Aorta (tissue), 5 donors: ENCODE measurements at regions not wholly inside any gene's neighbourhood (a gene's known extent, or its start where the extent isn't known, plus 50 kb on each side); places are given as distances from the start of the nearest gene placed in this dataset.

Experiments used
- ATAC-seq: fragments of 200-7000 bp; cut with Tn5 transposase; one replicate; pipeline ENCODE4 v1.9.1; 2022; ENCODE audit warnings: moderate library complexity; ENCODE audit not compliant: low FRiP score
- DNase-seq, 2 donors: peaks; one replicate each; pipeline ENCODE4 v3.0.0-alpha.2; 2020
- H3K27ac ChIP-seq, 2 donors: one replicate each; pipeline ENCODE4 v1.5.1; 2013; ENCODE audit warnings: low read length in 2 of 2, mild to moderate bottlenecking in 2 of 2, moderate library complexity in 2 of 2, control low read depth in 1 of 2, inconsistent platforms in 1 of 2, low read depth in 1 of 2
- H3K27me3 ChIP-seq, 2 donors: one replicate each; pipeline ENCODE4 v1.6.1; 2013; ENCODE audit warnings: control low read depth in 1 of 2, low read length in 1 of 2, mild to moderate bottlenecking in 1 of 2, moderate library complexity in 1 of 2; ENCODE audit not compliant: insufficient read depth in 2 of 2, control insufficient read depth in 1 of 2
- H3K36me3 ChIP-seq, 2 donors: one replicate each; pipeline ENCODE4 v1.6.1; 2013; ENCODE audit warnings: control low read depth in 1 of 2, low read length in 1 of 2, mild to moderate bottlenecking in 1 of 2; ENCODE audit not compliant: insufficient read depth in 2 of 2, control insufficient read depth in 1 of 2
- H3K4me1 ChIP-seq, 2 donors: one replicate each; pipeline ENCODE4 v1.6.1; 2013; ENCODE audit warnings: low read length in 2 of 2, control low read depth in 1 of 2, mild to moderate bottlenecking in 1 of 2, moderate library complexity in 1 of 2; ENCODE audit not compliant: insufficient read depth in 2 of 2, control insufficient read depth in 1 of 2
- H3K4me3 ChIP-seq, 2 donors: one replicate each; pipeline ENCODE4 v1.5.1; 2013; ENCODE audit warnings: low read length in 2 of 2, control low read depth in 1 of 2, mild to moderate bottlenecking in 1 of 2
- H3K9me3 ChIP-seq: one replicate; pipeline ENCODE4 v1.6.1; 2013; ENCODE audit warnings: mild to moderate bottlenecking, low read length; ENCODE audit not compliant: control insufficient read depth
- WGBS, 2 donors: extraction: QIAGEN DNeasy Blood & Tissue Kit; methylation state at CpG; one replicate each; pipeline ENCODE4 v1.1.7; 2013; 5-methylcytosine and 5-hydroxymethylcytosine counted together
- intact Hi-C, 2 donors: fragments of 100-400 bp; cut with DNase I; formaldehyde crosslinking; loops; one replicate each; pipeline versions ENCODE4 v1.14.2 to v1.15.0; 2022
- donor health status: healthy with polysubstance abuse.
- donor health status: Bipolar disorder and iron deficiency.
- donor health status: DM: no; HTN: no; CAD: no.
- donor health status: DM: no; HTN: no; CAD: no.
- donor health status: DM: yes; HTN: yes; CAD: no.

- 88 to 89% methylated on average over 2 of the region's 2 CpGs for WGBS, 2 donors
- intact Hi-C loops = loop anchor here in 1 of 2 donors (2.0 kb wide), 1 partner anchor 224 kb away; no protein-coding TSS in a partner anchor
- ATAC-seq (no peak), DNase-seq (no peak)
- H3K4me1 ChIP-seq = no peaks in the 10 kb centered on the region
- H3K9me3 ChIP-seq = peaks cover 1% of the 10 kb centered on the region
- H3K4me3 ChIP-seq = no peak overlapping the region
- H3K27me3 ChIP-seq = no peaks in the 10 kb centered on the region
- H3K36me3 ChIP-seq = no peaks in the 10 kb centered on the region
- no peak overlapping the region for H3K27ac ChIP-seq
These were observed 132.7 kb downstream of the MTX3 start for GRCh38 chr5:79858410-79858723.

- Histone ChIP-seq H3K4me1 (no peaks in the 10 kb centered on the region), H3K9me3 (peaks cover 1% of the 10 kb centered on the region), H3K4me3 (no peak overlapping the region), H3K36me3 (no peaks in the 10 kb centered on the region), H3K27me3 (no peaks in the 10 kb centered on the region), H3K27ac (no peak overlapping the region)
- ATAC-seq (peak; percentile 72), DNase-seq (peak; percentile 78 to 92)
- intact Hi-C loops = loop anchor here in 1 of 2 donors (2.0 kb wide), 1 partner anchor 225 kb away; no protein-coding TSS in a partner anchor
- 44 to 45% methylated on average over 9 of the region's 9 CpGs for WGBS, 2 donors
These were observed 133.2 kb downstream of the MTX3 start for GRCh38 chr5:79857714-79858409.

GRCh38 chr5:79856456-79857055 is 134.5 kb downstream of the MTX3 start:
- H3K27me3 ChIP-seq = no peaks in the 10 kb centered on the region
- ATAC-seq = no peak
- no peak for DNase-seq
- peaks cover 1% of the 10 kb centered on the region for H3K9me3 ChIP-seq
- H3K27ac ChIP-seq = no peak overlapping the region
- intact Hi-C loops = no loop called here
- no peak overlapping the region for H3K4me3 ChIP-seq
- no peaks in the 10 kb centered on the region for H3K4me1 ChIP-seq
- no peaks in the 10 kb centered on the region for H3K36me3 ChIP-seq
- 77 to 82% methylated on average over 9 of the region's 9 CpGs for WGBS, 2 donors

GRCh38 chr5:79853676-79854418 is 137.2 kb downstream of the MTX3 start:
- DNase-seq (no peak), ATAC-seq (no peak)
- intact Hi-C loops = no loop called here
- Histone ChIP-seq H3K4me1 (no peaks in the 10 kb centered on the region), H3K27ac (no peak overlapping the region), H3K9me3 (peaks cover 1% of the 10 kb centered on the region), H3K36me3 (no peaks in the 10 kb centered on the region), H3K4me3 (no peak overlapping the region), H3K27me3 (no peaks in the 10 kb centered on the region)
- 81 to 83% methylated on average over 8 of the region's 8 CpGs for WGBS, 2 donors

GRCh38 chr5:79853028-79853427 is 138.0 kb downstream of the MTX3 start:
- H3K27me3 ChIP-seq = no peaks in the 10 kb centered on the region
- peaks cover 1% of the 10 kb centered on the region for H3K9me3 ChIP-seq
- H3K4me3 ChIP-seq = no peak overlapping the region
- no peak for DNase-seq
- ATAC-seq = no peak
- WGBS, 2 donors = 83 to 85% methylated on average over 3 of the region's 3 CpGs
- intact Hi-C loops = no loop called here
- H3K4me1 ChIP-seq = no peaks in the 10 kb centered on the region
- no peak overlapping the region for H3K27ac ChIP-seq
- no peaks in the 10 kb centered on the region for H3K36me3 ChIP-seq

- intact Hi-C loops = no loop called here
These were observed 139.6 kb downstream of the MTX3 start for GRCh38 chr5:79851391-79851863.

GRCh38 chr5:79850941-79851340 is 140.1 kb downstream of the MTX3 start:
- no peak overlapping the region for H3K4me3 ChIP-seq
- H3K27me3 ChIP-seq = no peaks in the 10 kb centered on the region
- H3K36me3 ChIP-seq = no peaks in the 10 kb centered on the region
- H3K9me3 ChIP-seq = peaks cover 1% of the 10 kb centered on the region
- no peaks in the 10 kb centered on the region for H3K4me1 ChIP-seq
- intact Hi-C loops = no loop called here
- WGBS, 2 donors = 88 to 90% methylated on average over 5 of the region's 5 CpGs
- DNase-seq (no peak), ATAC-seq (no peak)
- H3K27ac ChIP-seq = no peak overlapping the region

More at GRCh38 chr5:79851391-79851863, 139.6 kb downstream of the MTX3 start:
- no peak for ATAC-seq
- no peaks in the 10 kb centered on the region for H3K36me3 ChIP-seq
- H3K27ac ChIP-seq = no peak overlapping the region
- no peak for DNase-seq
- H3K4me1 ChIP-seq = no peaks in the 10 kb centered on the region
- 76 to 78% methylated on average over 7 of the region's 7 CpGs for WGBS, 2 donors
- no peaks in the 10 kb centered on the region for H3K27me3 ChIP-seq
- peaks cover 1% of the 10 kb centered on the region for H3K9me3 ChIP-seq
- H3K4me3 ChIP-seq = no peak overlapping the region

GRCh38 chr5:79850316-79850822 is 140.7 kb downstream of the MTX3 start:
- DNase-seq (no peak), ATAC-seq (no peak)
- intact Hi-C loops = no loop called here
- Histone ChIP-seq H3K9me3 (peaks cover 1% of the 10 kb centered on the region), H3K27ac (no peak overlapping the region), H3K27me3 (no peaks in the 10 kb centered on the region), H3K4me3 (no peak overlapping the region), H3K36me3 (no peaks in the 10 kb centered on the region), H3K4me1 (no peaks in the 10 kb centered on the region)
- 72 to 74% methylated on average over 10 of the region's 10 CpGs for WGBS, 2 donors
